Endothelial cell (in vitro differentiated cells): ENCODE measurements at regions not wholly inside any gene's neighbourhood (a gene's known extent, or its start where the extent isn't known, plus 50 kb on each side); places are given as distances from the start of the nearest gene placed in this dataset.
A peak's percentile ranks its signal among the peaks of the same experiment; 100 is the strongest.

Experiments used
- DNase-seq: peaks from one replicate; pipeline ENCODE4 v3.0.0; 2021; ENCODE audit warnings: low spot score
- H3K27ac Mint-ChIP-seq: one replicate; pipeline ENCODE4 v1.8.0; 2021; ENCODE audit warnings: mixed read lengths, inconsistent platforms; ENCODE audit not compliant: unreplicated experiment
- H3K27me3 Mint-ChIP-seq: one replicate; pipeline ENCODE4 v1.8.0; 2021; ENCODE audit warnings: mild to moderate bottlenecking, moderate library complexity, mixed read lengths, inconsistent platforms; ENCODE audit not compliant: unreplicated experiment
- H3K36me3 Mint-ChIP-seq: one replicate; pipeline ENCODE4 v1.8.0; 2021; ENCODE audit warnings: mild to moderate bottlenecking, low read depth, mixed read lengths, inconsistent platforms; ENCODE audit not compliant: unreplicated experiment
- H3K4me1 Mint-ChIP-seq: one replicate; pipeline ENCODE4 v1.8.0; 2021; ENCODE audit warnings: mild to moderate bottlenecking, mixed read lengths, inconsistent platforms; ENCODE audit not compliant: unreplicated experiment
- H3K4me3 Mint-ChIP-seq: one replicate; pipeline ENCODE4 v1.8.0; 2021; ENCODE audit warnings: mild to moderate bottlenecking, mixed read lengths, inconsistent platforms; ENCODE audit not compliant: unreplicated experiment
- H3K9me3 Mint-ChIP-seq: one replicate; pipeline ENCODE4 v1.8.0; 2021; ENCODE audit warnings: mixed read lengths, inconsistent platforms; ENCODE audit not compliant: unreplicated experiment
- TF ChIP-seq, protein P1 (sequence below): fragments of 200-600 bp; sonication (generic); IDR thresholded peaks from one replicate; pipeline ENCODE4 v1.5.0; 2021; ENCODE audit warnings: antibody characterized with exemption; ENCODE audit not compliant: unreplicated experiment

DNA sequence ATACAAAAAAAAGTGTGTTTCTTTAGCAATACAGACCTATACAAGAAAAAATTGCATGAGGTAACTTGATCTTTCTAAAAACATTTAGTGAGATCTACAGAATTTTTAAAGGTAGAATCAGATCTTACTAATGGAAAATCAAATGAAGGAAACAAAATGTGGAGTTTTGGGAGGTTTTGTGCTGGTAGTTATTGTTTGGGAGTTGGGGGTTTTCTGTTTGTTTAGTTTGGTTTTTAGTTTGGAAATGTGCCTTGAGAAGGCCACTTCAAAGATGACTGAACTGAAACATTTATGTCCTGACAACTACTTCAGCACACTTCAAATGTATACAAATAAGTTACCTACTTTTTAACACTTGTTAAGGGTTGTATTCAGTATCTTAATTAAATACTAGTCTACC lies 280.1 kb downstream of the NR2F1-AS1 start:
- Mint-ChIP-seq H3K27me3 (peaks cover 1% of the 10 kb centered on the region), H3K27ac (no peak overlapping the region), H3K4me3 (no peak overlapping the region), H3K36me3 (no peaks in the 10 kb centered on the region), H3K4me1 (peaks cover 41% of the 10 kb centered on the region), H3K9me3 (no peaks in the 10 kb centered on the region)
- no peak for DNase-seq
- TF ChIP-seq, protein P1, sequence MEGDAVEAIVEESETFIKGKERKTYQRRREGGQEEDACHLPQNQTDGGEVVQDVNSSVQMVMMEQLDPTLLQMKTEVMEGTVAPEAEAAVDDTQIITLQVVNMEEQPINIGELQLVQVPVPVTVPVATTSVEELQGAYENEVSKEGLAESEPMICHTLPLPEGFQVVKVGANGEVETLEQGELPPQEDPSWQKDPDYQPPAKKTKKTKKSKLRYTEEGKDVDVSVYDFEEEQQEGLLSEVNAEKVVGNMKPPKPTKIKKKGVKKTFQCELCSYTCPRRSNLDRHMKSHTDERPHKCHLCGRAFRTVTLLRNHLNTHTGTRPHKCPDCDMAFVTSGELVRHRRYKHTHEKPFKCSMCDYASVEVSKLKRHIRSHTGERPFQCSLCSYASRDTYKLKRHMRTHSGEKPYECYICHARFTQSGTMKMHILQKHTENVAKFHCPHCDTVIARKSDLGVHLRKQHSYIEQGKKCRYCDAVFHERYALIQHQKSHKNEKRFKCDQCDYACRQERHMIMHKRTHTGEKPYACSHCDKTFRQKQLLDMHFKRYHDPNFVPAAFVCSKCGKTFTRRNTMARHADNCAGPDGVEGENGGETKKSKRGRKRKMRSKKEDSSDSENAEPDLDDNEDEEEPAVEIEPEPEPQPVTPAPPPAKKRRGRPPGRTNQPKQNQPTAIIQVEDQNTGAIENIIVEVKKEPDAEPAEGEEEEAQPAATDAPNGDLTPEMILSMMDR: no peak

DNA sequence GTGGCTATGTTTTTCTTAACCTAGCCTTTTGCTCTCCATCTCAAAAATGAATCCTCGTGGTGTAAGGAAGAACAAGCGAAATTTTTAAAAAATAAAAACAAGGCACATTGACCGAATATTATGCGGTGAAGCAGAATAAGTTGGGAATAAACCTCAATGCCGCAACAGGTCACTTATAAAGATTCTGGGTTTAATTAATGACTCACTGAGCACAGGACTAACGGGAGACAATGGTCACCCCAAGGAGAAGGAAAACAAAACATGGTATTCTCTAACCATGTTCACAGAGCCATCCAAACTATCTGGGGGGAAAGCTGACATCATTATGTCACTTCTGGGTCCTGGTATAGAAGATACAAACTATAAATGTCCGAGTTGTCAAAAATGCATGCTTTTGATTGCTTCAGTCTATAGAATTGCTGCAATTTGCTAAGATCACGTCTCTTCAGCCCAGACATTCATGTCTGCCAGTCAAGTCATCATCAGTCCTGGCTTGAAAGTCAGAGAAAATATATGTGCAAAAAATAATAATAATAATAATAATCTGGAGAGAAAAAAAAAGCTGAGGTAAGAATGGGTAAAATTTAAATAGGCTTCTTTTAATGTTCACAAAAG lies 280.6 kb downstream of the NR2F1-AS1 start:
- no peak for DNase-seq
- Mint-ChIP-seq H3K36me3 (no peaks in the 10 kb centered on the region), H3K4me3 (no peak overlapping the region), H3K4me1 (peaks cover 44% of the 10 kb centered on the region), H3K9me3 (no peaks in the 10 kb centered on the region), H3K27me3 (peaks cover 1% of the 10 kb centered on the region), H3K27ac (no peak overlapping the region)
- TF ChIP-seq, protein P1: no peak

DNA sequence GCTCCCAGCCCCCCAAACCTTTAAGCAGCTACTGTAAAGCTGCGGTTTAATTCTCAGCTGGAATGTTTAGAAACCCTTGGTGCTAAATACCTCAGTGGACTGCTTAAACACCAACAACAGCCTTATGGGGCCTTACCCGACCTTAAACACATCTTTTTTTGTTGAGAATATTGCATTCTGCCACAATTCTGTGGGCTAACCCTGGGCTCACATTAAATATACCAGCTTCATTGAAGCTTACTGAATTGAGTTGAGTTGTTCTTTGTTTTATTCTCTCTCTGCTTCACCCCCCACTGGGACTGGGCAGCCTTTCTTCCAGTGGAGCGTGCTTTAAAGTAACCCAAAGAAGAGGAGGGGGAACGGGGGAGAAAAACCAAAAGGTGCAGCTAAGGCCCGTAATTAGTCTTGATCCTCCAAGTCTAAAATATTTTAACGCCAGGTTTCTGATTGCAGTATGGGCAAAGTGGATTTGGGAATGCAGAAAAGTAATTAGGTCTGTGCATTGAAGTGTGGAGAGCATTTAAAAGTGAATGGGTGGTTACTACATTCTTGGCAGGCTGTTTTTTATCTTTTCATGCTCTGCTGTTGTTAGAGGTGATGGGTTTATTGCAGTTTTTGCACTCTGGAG lies 281.2 kb downstream of the NR2F1-AS1 start:
- no peak overlapping the region for H3K27ac Mint-ChIP-seq
- H3K9me3 Mint-ChIP-seq: no peaks in the 10 kb centered on the region
- H3K4me3 Mint-ChIP-seq: no peak overlapping the region
- peaks cover 1% of the 10 kb centered on the region for H3K27me3 Mint-ChIP-seq
- no peaks in the 10 kb centered on the region for H3K36me3 Mint-ChIP-seq
- TF ChIP-seq, protein P1: no peak
- peaks cover 43% of the 10 kb centered on the region for H3K4me1 Mint-ChIP-seq
- DNase-seq: no peak

DNA sequence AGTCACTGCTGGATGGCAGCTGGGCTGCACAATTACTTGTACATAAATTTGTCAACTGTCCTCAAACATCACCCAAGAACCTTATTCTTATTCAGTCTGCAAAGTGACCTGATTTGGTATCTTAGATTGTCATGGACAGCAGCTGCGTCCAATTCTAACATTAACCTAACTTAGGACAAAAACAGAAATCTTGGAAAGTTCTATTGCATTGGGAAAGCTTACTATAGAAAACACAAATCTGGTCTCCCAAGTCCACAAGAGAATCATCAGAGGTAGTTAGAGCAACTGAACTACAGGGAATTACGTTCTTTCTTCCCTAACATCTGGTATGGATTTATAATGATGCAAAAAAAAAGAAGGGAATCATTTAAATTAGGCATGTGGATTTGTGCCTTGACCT lies 283.9 kb downstream of the NR2F1-AS1 start:
- Mint-ChIP-seq H3K36me3 (no peaks in the 10 kb centered on the region), H3K4me3 (no peak overlapping the region), H3K9me3 (no peaks in the 10 kb centered on the region), H3K27me3 (peaks cover 1% of the 10 kb centered on the region), H3K27ac (no peak overlapping the region), H3K4me1 (peaks cover 28% of the 10 kb centered on the region)
- DNase-seq: no peak
- TF ChIP-seq, protein P1: no peak

DNA sequence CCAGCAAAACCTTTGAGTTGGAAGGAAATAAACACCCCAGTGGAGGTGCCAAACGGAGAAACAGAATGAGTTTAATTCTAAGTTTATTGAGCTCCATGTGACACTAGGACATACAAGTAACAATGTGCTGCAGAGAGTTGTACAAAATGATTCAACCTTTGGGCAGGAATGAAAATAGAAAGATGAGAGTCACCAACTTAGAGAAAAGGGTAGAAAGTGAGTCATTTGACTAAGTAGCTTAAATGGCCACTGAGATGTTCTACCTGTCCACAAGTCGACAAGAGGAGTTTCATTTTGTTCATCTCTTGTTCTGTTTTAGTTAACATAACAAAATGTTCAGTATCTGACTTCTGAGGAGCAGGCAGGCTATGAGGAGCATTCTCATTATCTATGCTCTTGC lies 284.7 kb downstream of the NR2F1-AS1 start:
- H3K27ac Mint-ChIP-seq: peak overlapping the region; percentile 6
- no peak for DNase-seq
- no peaks in the 10 kb centered on the region for H3K9me3 Mint-ChIP-seq
- no peak overlapping the region for H3K4me3 Mint-ChIP-seq
- no peaks in the 10 kb centered on the region for H3K36me3 Mint-ChIP-seq
- H3K4me1 Mint-ChIP-seq: peaks cover 28% of the 10 kb centered on the region
- H3K27me3 Mint-ChIP-seq: peaks cover 1% of the 10 kb centered on the region
- TF ChIP-seq, protein P1: no peak
